CD4-positive, alpha-beta T cell (primary cell): ENCODE measurements at regions not wholly inside any gene's neighbourhood (a gene's known extent, or its start where the extent isn't known, plus 50 kb on each side); places are given as distances from the start of the nearest gene placed in this dataset.
"Not testable (repeated sequence)": the region's sequence is repeated elsewhere in the genome, so short reads cannot be mapped to it uniquely, and the experiment has no call there.

Experiments used
- ATAC-seq: fragments of 200-7000 bp; cut with Tn5 transposase; one replicate; pipeline ENCODE4 v1.10.0; 2022; ENCODE audit warnings: mild to moderate bottlenecking; ENCODE audit not compliant: poor library complexity
- CTCF ChIA-PET: fragments of 350-600 bp; sonication (Branson Sonifier 250); formaldehyde crosslinking; loops from one replicate; lab custom pipeline; 2021; ENCODE audit warnings: antibody characterized with exemption, inconsistent platforms; lab: Charles Lee
- POLR2A ChIA-PET: fragments of 350-600 bp; sonication (Branson Sonifier 250); formaldehyde crosslinking; loops from one replicate; lab custom pipeline; 2021; ENCODE audit warnings: antibody characterized with exemption, inconsistent platforms; lab: Charles Lee
- DNase-seq, 14 experiments: peaks; one replicate each; pipeline ENCODE4 v3.0.0-alpha.2; 2013 to 2020; ENCODE audit warnings: mixed read lengths in 2 of 14
- H3K27ac ChIP-seq, 2 donors: one replicate each; pipeline versions ENCODE4 v1.5.1 to v1.7.0; 2013; ENCODE audit warnings: low read length in 2 of 2, low read depth in 1 of 2, mild to moderate bottlenecking in 1 of 2
- H3K27me3 ChIP-seq, 2 experiments: 1 replicate in 1 of 2; 2 replicates in 1 of 2; pipeline versions ENCODE4 v1.6.1 to v1.7.0; 2013; ENCODE audit warnings: low read length in 2 of 2, control low read depth in 1 of 2, mild to moderate bottlenecking in 1 of 2, moderate library complexity in 1 of 2; ENCODE audit not compliant: insufficient read depth in 2 of 2, control insufficient read depth in 1 of 2
- H3K36me3 ChIP-seq: one replicate; pipeline ENCODE4 v1.6.1; 2013; ENCODE audit warnings: low read length, control low read depth; ENCODE audit not compliant: insufficient read depth
- H3K4me1 ChIP-seq: one replicate; pipeline ENCODE4 v1.6.1; 2013; ENCODE audit warnings: low read length, control low read depth; ENCODE audit not compliant: insufficient read depth
- H3K4me3 ChIP-seq: one replicate; pipeline ENCODE4 v1.5.1; 2013; ENCODE audit warnings: mild to moderate bottlenecking, low read length, moderate library complexity
- H3K9me3 ChIP-seq, 2 experiments: 1 replicate in 1 of 2; 2 replicates in 1 of 2; pipeline versions ENCODE4 v1.6.1 to v1.7.0; 2013; ENCODE audit warnings: low read length in 2 of 2, mild to moderate bottlenecking in 2 of 2, control low read depth in 1 of 2, moderate library complexity in 1 of 2; ENCODE audit not compliant: control insufficient read depth in 1 of 2, insufficient read depth in 1 of 2
- H3K27ac Mint-ChIP-seq: one replicate; pipeline ENCODE4 v1.8.0; 2020; ENCODE audit warnings: mixed read lengths
- H3K27me3 Mint-ChIP-seq: one replicate; pipeline ENCODE4 v1.8.0; 2021; ENCODE audit warnings: mixed read lengths
- H3K36me3 Mint-ChIP-seq: one replicate; pipeline ENCODE4 v1.8.0; 2021; ENCODE audit warnings: low read depth, mixed read lengths
- H3K4me1 Mint-ChIP-seq: one replicate; pipeline ENCODE4 v1.8.0; 2021; ENCODE audit warnings: low read depth, mixed read lengths
- H3K4me3 Mint-ChIP-seq: one replicate; pipeline ENCODE4 v1.8.0; 2020; ENCODE audit warnings: mild to moderate bottlenecking, mixed read lengths
- H3K9me3 Mint-ChIP-seq: one replicate; pipeline ENCODE4 v1.8.0; 2020; ENCODE audit warnings: mixed read lengths
- intact Hi-C, 2 experiments: fragments of 100-400 bp; cut with DNase I in 1 of 2; cut with micrococcal nuclease in 1 of 2; formaldehyde crosslinking; loops; one replicate each; pipeline versions ENCODE4 v1.15.1 to v1.9.0; 2023 to 2025; cut with DNase I, micrococcal nuclease
- TF ChIP-seq, protein P1 (sequence below): fragments of 200-600 bp; IDR thresholded peaks from one replicate; pipeline ENCODE4 v1.8.0; 2022; ENCODE audit warnings: antibody characterized with exemption, mild to moderate bottlenecking

DNA sequence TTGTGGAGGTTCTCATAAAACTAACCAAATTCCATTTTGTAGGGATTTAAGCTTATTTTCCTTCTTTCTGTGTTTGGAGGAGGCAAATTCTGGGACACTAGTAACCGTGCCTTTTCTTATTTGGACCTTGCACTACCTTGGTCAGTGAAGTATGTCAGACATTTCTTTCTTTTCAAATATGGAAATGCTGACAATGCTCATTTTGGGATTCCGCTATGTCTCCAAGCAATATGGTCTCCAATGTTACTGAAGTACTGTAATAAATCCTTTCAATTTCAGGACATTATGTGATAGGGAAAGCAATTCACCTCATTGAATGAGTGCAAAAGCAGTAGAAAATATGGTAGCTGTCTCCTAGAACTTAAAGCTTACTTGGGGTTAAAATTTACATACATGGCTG, 372.3 kb downstream of the HLX start:
- Histone ChIP-seq H3K9me3 (no peaks in the 10 kb centered on the region), H3K36me3 (no peaks in the 10 kb centered on the region), H3K27me3 (no peaks in the 10 kb centered on the region), H3K27ac (no peak overlapping the region), H3K4me3 (no peak overlapping the region), H3K4me1 (no peaks in the 10 kb centered on the region)
- Mint-ChIP-seq H3K36me3 (no peaks in the 10 kb centered on the region), H3K27me3 (peaks cover 5% of the 10 kb centered on the region), H3K4me3 (no peak overlapping the region), H3K27ac (no peak overlapping the region), H3K9me3 (no peaks in the 10 kb centered on the region), H3K4me1 (no peaks in the 10 kb centered on the region)
- TF ChIP-seq, protein P1, sequence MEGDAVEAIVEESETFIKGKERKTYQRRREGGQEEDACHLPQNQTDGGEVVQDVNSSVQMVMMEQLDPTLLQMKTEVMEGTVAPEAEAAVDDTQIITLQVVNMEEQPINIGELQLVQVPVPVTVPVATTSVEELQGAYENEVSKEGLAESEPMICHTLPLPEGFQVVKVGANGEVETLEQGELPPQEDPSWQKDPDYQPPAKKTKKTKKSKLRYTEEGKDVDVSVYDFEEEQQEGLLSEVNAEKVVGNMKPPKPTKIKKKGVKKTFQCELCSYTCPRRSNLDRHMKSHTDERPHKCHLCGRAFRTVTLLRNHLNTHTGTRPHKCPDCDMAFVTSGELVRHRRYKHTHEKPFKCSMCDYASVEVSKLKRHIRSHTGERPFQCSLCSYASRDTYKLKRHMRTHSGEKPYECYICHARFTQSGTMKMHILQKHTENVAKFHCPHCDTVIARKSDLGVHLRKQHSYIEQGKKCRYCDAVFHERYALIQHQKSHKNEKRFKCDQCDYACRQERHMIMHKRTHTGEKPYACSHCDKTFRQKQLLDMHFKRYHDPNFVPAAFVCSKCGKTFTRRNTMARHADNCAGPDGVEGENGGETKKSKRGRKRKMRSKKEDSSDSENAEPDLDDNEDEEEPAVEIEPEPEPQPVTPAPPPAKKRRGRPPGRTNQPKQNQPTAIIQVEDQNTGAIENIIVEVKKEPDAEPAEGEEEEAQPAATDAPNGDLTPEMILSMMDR: no peak
- ChIA-PET CTCF (no interaction called here), POLR2A (no interaction called here)
- no peak for DNase-seq
- intact Hi-C loops: no loop called here
- ATAC-seq: no peak

GRCh38 chr1:221254813-221255212, 375.6 kb downstream of the HLX start:
- Mint-ChIP-seq H3K36me3 (no peaks in the 10 kb centered on the region), H3K27ac (no peak overlapping the region), H3K4me1 (no peaks in the 10 kb centered on the region), H3K27me3 (no peaks in the 10 kb centered on the region), H3K4me3 (no peak overlapping the region), H3K9me3 (no peaks in the 10 kb centered on the region)
- TF ChIP-seq, protein P1: no peak
- ATAC-seq: no peak
- H3K4me1 ChIP-seq: no peaks in the 10 kb centered on the region
- CTCF ChIA-PET: no interaction called here
- H3K27ac ChIP-seq: no peak overlapping the region
- no peaks in the 10 kb centered on the region for H3K36me3 ChIP-seq
- H3K4me3 ChIP-seq: no peak overlapping the region
- POLR2A ChIA-PET: no interaction called here
- H3K9me3 ChIP-seq: no peaks in the 10 kb centered on the region
- no peak for DNase-seq
- intact Hi-C loops: no loop called here
- H3K27me3 ChIP-seq: no peaks in the 10 kb centered on the region

DNA sequence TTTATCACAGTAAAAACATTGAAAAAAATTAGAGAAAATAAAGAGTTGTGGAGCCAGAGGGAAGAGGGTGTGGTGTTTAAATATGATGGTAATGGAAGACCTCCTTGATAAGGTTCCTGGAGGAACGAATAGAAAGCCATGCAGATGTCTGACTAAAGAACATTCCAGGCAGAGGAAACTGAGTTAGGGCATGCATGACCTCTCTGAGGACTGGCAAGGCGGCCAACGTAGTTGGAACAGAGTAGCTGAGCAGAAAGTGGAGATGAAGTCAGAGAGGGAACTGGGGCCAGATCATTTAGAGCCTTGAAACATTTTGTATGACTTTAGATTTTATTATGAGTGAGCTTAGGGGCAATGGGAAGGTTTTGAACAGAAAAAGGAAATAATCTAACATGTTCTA, 377.5 kb downstream of the HLX start:
- H3K36me3 ChIP-seq: no peaks in the 10 kb centered on the region
- Mint-ChIP-seq H3K27ac (no peak overlapping the region), H3K27me3 (no peaks in the 10 kb centered on the region), H3K4me3 (no peak overlapping the region), H3K4me1 (no peaks in the 10 kb centered on the region), H3K36me3 (no peaks in the 10 kb centered on the region), H3K9me3 (no peaks in the 10 kb centered on the region)
- H3K4me3 ChIP-seq: no peak overlapping the region
- DNase-seq (no peak), ATAC-seq (no peak)
- POLR2A ChIA-PET: no interaction called here
- TF ChIP-seq, protein P1: no peak
- no peak overlapping the region for H3K27ac ChIP-seq
- CTCF ChIA-PET: no interaction called here
- intact Hi-C loops: no loop called here
- no peaks in the 10 kb centered on the region for H3K9me3 ChIP-seq
- H3K27me3 ChIP-seq: no peaks in the 10 kb centered on the region
- H3K4me1 ChIP-seq: no peaks in the 10 kb centered on the region

- not testable (repeated sequence) for H3K27me3 Mint-ChIP-seq
Observed at GRCh38 chr1:221257548-221257947, 378.3 kb downstream of the HLX start.

GRCh38 chr1:221262677-221263076, 383.4 kb downstream of the HLX start:
- intact Hi-C loops: loop anchor here in 1 of 2 experiments (10.0 kb wide), 1 partner anchor 172 kb away; no protein-coding TSS in a partner anchor
- H3K27ac Mint-ChIP-seq, H3K9me3 ChIP-seq, H3K4me3 ChIP-seq, CTCF ChIA-PET, H3K4me1 Mint-ChIP-seq, H3K4me3 Mint-ChIP-seq, H3K27me3 ChIP-seq, H3K27me3 Mint-ChIP-seq, ATAC-seq, H3K36me3 ChIP-seq, POLR2A ChIA-PET, DNase-seq, H3K4me1 ChIP-seq, H3K27ac ChIP-seq, H3K9me3 Mint-ChIP-seq, H3K36me3 Mint-ChIP-seq: not testable (repeated sequence)

More at GRCh38 chr1:221257548-221257947, 378.3 kb downstream of the HLX start:
- H3K4me3 Mint-ChIP-seq, H3K4me1 Mint-ChIP-seq, POLR2A ChIA-PET, DNase-seq, intact Hi-C loops, H3K9me3 ChIP-seq, H3K9me3 Mint-ChIP-seq, H3K27me3 ChIP-seq, ATAC-seq, H3K36me3 ChIP-seq, H3K4me3 ChIP-seq, H3K27ac Mint-ChIP-seq, H3K4me1 ChIP-seq, H3K36me3 Mint-ChIP-seq, H3K27ac ChIP-seq, CTCF ChIA-PET: not testable (repeated sequence)
